ENCODE measurements at regions not wholly inside any gene's neighbourhood (a gene's known extent, or its start where the extent isn't known, plus 50 kb on each side); places are given as distances from the start of the nearest gene placed in this dataset.

DNA sequence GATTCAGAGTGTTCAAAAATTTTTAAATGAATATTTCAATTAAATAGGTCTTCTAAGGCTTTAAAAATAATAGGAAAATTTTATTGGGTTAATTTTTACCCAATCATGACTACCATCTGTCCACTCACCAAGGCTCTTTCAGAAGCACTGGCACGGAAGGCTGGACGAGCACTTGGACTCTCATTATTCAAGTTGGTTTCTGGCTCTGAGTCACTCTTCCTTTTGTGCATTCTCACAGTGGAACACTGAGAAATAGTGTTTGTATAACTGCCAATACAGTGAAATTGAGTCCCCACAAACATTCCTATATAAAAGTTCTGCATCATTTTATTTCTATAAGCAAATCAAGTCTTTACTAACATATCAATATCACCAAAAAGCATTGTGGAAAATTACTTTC is 1149.0 kb downstream of the EFNA5 start:
- no peak overlapping the region for H3K9ac ChIP-seq (ENCODE audit: low read depth in 1 of 2, low read length in 2 of 2)
- H3K4me1 ChIP-seq (ENCODE audit: control insufficient read depth in 4 of 4, insufficient read depth in 4 of 4, low read length in 3 of 4): no peaks in the 10 kb centered on the region
- H3K36me3 ChIP-seq (ENCODE audit: control insufficient read depth in 4 of 4, insufficient read depth in 3 of 4, low read depth in 1 of 4, low read length in 3 of 4): no peaks in the 10 kb centered on the region
- H3K4me3 ChIP-seq (ENCODE audit: low read depth in 1 of 3, low read length in 3 of 3): no peak overlapping the region
- H3K27ac ChIP-seq (ENCODE audit: low read depth in 1 of 2, low read length in 2 of 2): no peak overlapping the region
- 75% methylated on average over 2 of the region's 2 CpGs for WGBS
- no peak for DNase-seq (ENCODE audit: low spot score)
- no peaks in the 10 kb centered on the region for H3K9me3 ChIP-seq (ENCODE audit: control insufficient read depth in 4 of 4, low read length in 3 of 4)
- TF ChIP-seq TAF1 (conservative IDR thresholded peaks at IDR 0.05) (no peak), RXRA (IDR thresholded peaks at IDR 0.05) (no peak), NR2F2 (IDR thresholded peaks at IDR 0.05) (no peak), JUND (IDR thresholded peaks at IDR 0.05) (no peak), HNF4G (IDR thresholded peaks at IDR 0.05) (no peak), GABPA (IDR thresholded peaks at IDR 0.05 in 1 of 2, conservative IDR thresholded peaks at IDR 0.05 in 1 of 2) (no peak), FOXA1 (IDR thresholded peaks at IDR 0.05) (no peak), FOXA2 (IDR thresholded peaks at IDR 0.05) (no peak), SP1 (IDR thresholded peaks at IDR 0.05) (no peak)
- TF ChIP-seq, protein P1, sequence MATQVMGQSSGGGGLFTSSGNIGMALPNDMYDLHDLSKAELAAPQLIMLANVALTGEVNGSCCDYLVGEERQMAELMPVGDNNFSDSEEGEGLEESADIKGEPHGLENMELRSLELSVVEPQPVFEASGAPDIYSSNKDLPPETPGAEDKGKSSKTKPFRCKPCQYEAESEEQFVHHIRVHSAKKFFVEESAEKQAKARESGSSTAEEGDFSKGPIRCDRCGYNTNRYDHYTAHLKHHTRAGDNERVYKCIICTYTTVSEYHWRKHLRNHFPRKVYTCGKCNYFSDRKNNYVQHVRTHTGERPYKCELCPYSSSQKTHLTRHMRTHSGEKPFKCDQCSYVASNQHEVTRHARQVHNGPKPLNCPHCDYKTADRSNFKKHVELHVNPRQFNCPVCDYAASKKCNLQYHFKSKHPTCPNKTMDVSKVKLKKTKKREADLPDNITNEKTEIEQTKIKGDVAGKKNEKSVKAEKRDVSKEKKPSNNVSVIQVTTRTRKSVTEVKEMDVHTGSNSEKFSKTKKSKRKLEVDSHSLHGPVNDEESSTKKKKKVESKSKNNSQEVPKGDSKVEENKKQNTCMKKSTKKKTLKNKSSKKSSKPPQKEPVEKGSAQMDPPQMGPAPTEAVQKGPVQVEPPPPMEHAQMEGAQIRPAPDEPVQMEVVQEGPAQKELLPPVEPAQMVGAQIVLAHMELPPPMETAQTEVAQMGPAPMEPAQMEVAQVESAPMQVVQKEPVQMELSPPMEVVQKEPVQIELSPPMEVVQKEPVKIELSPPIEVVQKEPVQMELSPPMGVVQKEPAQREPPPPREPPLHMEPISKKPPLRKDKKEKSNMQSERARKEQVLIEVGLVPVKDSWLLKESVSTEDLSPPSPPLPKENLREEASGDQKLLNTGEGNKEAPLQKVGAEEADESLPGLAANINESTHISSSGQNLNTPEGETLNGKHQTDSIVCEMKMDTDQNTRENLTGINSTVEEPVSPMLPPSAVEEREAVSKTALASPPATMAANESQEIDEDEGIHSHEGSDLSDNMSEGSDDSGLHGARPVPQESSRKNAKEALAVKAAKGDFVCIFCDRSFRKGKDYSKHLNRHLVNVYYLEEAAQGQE (IDR thresholded peaks at IDR 0.05): no peak
- TF ChIP-seq, protein P2, sequence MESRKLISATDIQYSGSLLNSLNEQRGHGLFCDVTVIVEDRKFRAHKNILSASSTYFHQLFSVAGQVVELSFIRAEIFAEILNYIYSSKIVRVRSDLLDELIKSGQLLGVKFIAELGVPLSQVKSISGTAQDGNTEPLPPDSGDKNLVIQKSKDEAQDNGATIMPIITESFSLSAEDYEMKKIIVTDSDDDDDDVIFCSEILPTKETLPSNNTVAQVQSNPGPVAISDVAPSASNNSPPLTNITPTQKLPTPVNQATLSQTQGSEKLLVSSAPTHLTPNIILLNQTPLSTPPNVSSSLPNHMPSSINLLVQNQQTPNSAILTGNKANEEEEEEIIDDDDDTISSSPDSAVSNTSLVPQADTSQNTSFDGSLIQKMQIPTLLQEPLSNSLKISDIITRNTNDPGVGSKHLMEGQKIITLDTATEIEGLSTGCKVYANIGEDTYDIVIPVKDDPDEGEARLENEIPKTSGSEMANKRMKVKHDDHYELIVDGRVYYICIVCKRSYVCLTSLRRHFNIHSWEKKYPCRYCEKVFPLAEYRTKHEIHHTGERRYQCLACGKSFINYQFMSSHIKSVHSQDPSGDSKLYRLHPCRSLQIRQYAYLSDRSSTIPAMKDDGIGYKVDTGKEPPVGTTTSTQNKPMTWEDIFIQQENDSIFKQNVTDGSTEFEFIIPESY (IDR thresholded peaks at IDR 0.05): no peak
- TF ChIP-seq, protein P3, sequence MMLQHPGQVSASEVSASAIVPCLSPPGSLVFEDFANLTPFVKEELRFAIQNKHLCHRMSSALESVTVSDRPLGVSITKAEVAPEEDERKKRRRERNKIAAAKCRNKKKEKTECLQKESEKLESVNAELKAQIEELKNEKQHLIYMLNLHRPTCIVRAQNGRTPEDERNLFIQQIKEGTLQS (IDR thresholded peaks at IDR 0.05): no peak
- no peaks in the 10 kb centered on the region for H3K27me3 ChIP-seq (ENCODE audit: control insufficient read depth in 4 of 4, insufficient read depth in 4 of 4, low read length in 3 of 4)

DNA sequence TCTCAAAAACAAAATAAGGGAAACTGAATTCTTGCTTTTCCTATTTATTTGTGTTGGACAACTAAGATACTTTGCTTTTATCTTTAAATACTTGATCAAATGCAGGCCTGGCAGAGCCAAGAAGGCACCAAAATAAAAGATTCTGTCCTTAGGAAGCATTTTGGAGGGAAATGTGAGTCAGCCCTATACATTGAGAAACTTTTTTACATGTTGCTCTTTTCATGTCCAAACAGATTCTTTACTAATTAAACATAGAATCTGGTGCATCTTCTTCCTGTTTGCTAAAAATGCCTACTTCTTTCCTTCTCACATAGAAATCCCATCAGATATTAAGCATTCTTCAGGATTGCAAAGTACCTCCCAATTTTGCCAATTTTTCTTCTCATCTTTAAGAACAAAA is 1160.4 kb downstream of the EFNA5 start:
- H3K27ac ChIP-seq (ENCODE audit: low read depth in 1 of 2, low read length in 2 of 2): no peak overlapping the region
- no peaks in the 10 kb centered on the region for H3K27me3 ChIP-seq (ENCODE audit: control insufficient read depth in 4 of 4, insufficient read depth in 4 of 4, low read length in 3 of 4)
- no peaks in the 10 kb centered on the region for H3K9me3 ChIP-seq (ENCODE audit: control insufficient read depth in 4 of 4, low read length in 3 of 4)
- H3K4me3 ChIP-seq (ENCODE audit: low read depth in 1 of 3, low read length in 3 of 3): no peak overlapping the region
- DNase-seq (ENCODE audit: low spot score): no peak
- H3K4me1 ChIP-seq (ENCODE audit: control insufficient read depth in 4 of 4, insufficient read depth in 4 of 4, low read length in 3 of 4): no peaks in the 10 kb centered on the region
- no peaks in the 10 kb centered on the region for H3K36me3 ChIP-seq (ENCODE audit: control insufficient read depth in 4 of 4, insufficient read depth in 3 of 4, low read depth in 1 of 4, low read length in 3 of 4)
- TF ChIP-seq, protein P4, sequence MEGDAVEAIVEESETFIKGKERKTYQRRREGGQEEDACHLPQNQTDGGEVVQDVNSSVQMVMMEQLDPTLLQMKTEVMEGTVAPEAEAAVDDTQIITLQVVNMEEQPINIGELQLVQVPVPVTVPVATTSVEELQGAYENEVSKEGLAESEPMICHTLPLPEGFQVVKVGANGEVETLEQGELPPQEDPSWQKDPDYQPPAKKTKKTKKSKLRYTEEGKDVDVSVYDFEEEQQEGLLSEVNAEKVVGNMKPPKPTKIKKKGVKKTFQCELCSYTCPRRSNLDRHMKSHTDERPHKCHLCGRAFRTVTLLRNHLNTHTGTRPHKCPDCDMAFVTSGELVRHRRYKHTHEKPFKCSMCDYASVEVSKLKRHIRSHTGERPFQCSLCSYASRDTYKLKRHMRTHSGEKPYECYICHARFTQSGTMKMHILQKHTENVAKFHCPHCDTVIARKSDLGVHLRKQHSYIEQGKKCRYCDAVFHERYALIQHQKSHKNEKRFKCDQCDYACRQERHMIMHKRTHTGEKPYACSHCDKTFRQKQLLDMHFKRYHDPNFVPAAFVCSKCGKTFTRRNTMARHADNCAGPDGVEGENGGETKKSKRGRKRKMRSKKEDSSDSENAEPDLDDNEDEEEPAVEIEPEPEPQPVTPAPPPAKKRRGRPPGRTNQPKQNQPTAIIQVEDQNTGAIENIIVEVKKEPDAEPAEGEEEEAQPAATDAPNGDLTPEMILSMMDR (IDR thresholded peaks at IDR 0.05; ENCODE audit: low read depth, low read length, missing input control): no peak
- TF ChIP-seq, protein P3 (IDR thresholded peaks at IDR 0.05): no peak
- TF ChIP-seq MAX (IDR thresholded peaks at IDR 0.05) (no peak), YY1 (IDR thresholded peaks at IDR 0.05) (no peak), FOXA1 (IDR thresholded peaks at IDR 0.05) (no peak), EGR1 (IDR thresholded peaks at IDR 0.05; ENCODE audit: low read depth in 2 of 2) (no peak), JUND (IDR thresholded peaks at IDR 0.05) (no peak), HNF4A (conservative IDR thresholded peaks at IDR 0.05) (no peak), GABPA (IDR thresholded peaks at IDR 0.05 in 1 of 2, conservative IDR thresholded peaks at IDR 0.05 in 1 of 2) (no peak), NR2F2 (IDR thresholded peaks at IDR 0.05) (no peak), TAF1 (conservative IDR thresholded peaks at IDR 0.05) (no peak), FOXA2 (IDR thresholded peaks at IDR 0.05) (no peak)
- TF ChIP-seq, protein P1 (IDR thresholded peaks at IDR 0.05): no peak
- TF ChIP-seq, protein P2 (IDR thresholded peaks at IDR 0.05): no peak
- no peak overlapping the region for H3K9ac ChIP-seq (ENCODE audit: low read depth in 1 of 2, low read length in 2 of 2)

All from liver (tissue), 8 donors.